Right lobe of liver (tissue), 6 donors: ENCODE measurements at regions not wholly inside any gene's neighbourhood (a gene's known extent, or its start where the extent isn't known, plus 50 kb on each side); places are given as distances from the start of the nearest gene placed in this dataset.

Experiments used
- ATAC-seq, 4 donors: fragments of 200-7000 bp; cut with Tn5 transposase; one replicate each; pipeline ENCODE4 v1.9.1; 2020; ENCODE audit warnings: mild to moderate bottlenecking in 4 of 4, moderate library complexity in 4 of 4
- DNase-seq, 3 donors: peaks; one replicate each; pipeline ENCODE4 v3.0.0-alpha.2; 2020
- H3K27ac ChIP-seq, 3 donors: fragments of 200-600 bp; one replicate each; pipeline ENCODE4 v1.8.0; 2022
- H3K27me3 ChIP-seq, 2 donors: fragments of 200-600 bp; one replicate each; pipeline ENCODE4 v1.8.0; 2022
- H3K36me3 ChIP-seq, 4 donors: fragments of 200-600 bp; sonication (generic) in 1 of 4; one replicate each; pipeline versions ENCODE4 v1.5.1 to v1.8.0; 2017 to 2022; ENCODE audit warnings: control low read depth in 1 of 4
- H3K4me1 ChIP-seq, 4 donors: fragments of 200-600 bp; sonication (generic) in 1 of 4; one replicate each; pipeline versions ENCODE4 v1.5.1 to v1.8.0; 2017 to 2022; ENCODE audit warnings: control low read depth in 1 of 4
- H3K4me3 ChIP-seq, 3 donors: fragments of 200-600 bp; one replicate each; pipeline ENCODE4 v1.8.0; 2022
- H3K9me3 ChIP-seq, 4 donors: fragments of 200-600 bp; sonication (generic) in 1 of 4; one replicate each; pipeline versions ENCODE4 v1.5.1 to v1.8.0; 2017 to 2022; ENCODE audit warnings: control low read depth in 1 of 4
- CTCF ChIP-seq, 4 donors: fragments of 200-600 bp in 3 of 4; fragments of 450-650 bp in 1 of 4; IDR thresholded peaks; one replicate each; pipeline versions ENCODE4 v1.5.1 to v1.8.0; 2016 to 2022; ENCODE audit warnings: antibody characterized with exemption in 4 of 4, mild to moderate bottlenecking in 2 of 4
- POLR2A ChIP-seq: fragments of 450-650 bp; IDR thresholded peaks from one replicate; pipeline ENCODE4 v1.6.1; 2017; ENCODE audit warnings: antibody characterized with exemption, mild to moderate bottlenecking
- WGBS: methylation state at CpG from one replicate; pipeline ENCODE4 v1.1.6; 2018; ENCODE audit warnings: low coverage, low lambda C conversion rate; ENCODE audit not compliant: insufficient coverage; ENCODE audit errors: missing lambda C conversion rate; 5-methylcytosine and 5-hydroxymethylcytosine counted together
- intact Hi-C, 2 donors: fragments of 100-400 bp; cut with DNase I; formaldehyde crosslinking; loops; one replicate each; pipeline versions ENCODE4 v1.11.2 to v1.14.1; 2022
- donor health status: DM: no; HTN: yes; CAD: no.
- donor health status: DM: no; HTN: no; CAD: no.
- donor health status: DM: no; HTN: no; CAD: no.
- donor health status: DM: no; HTN: yes; CAD: no.
- donor health status: DM: no; HTN: yes; CAD: no.

GRCh38 chr6:167651318-167652041, 175.2 kb upstream of the AFDN start:
- WGBS: 76% methylated on average over 10 of the region's 10 CpGs
- no peaks in the 10 kb centered on the region for H3K36me3 ChIP-seq
- peaks cover 0 to 14% (median 8%) of the 10 kb centered on the region in 4 donors for H3K4me1 ChIP-seq
- no peak overlapping the region for H3K4me3 ChIP-seq
- no peak for ATAC-seq
- TF ChIP-seq POLR2A (no peak), CTCF (IDR thresholded peaks at IDR 0.05) (no peak)
- H3K27me3 ChIP-seq: no peaks in the 10 kb centered on the region
- DNase-seq: no peak
- intact Hi-C loops: no loop called here
- no peaks in the 10 kb centered on the region for H3K9me3 ChIP-seq
- no peak overlapping the region for H3K27ac ChIP-seq

- no peak for TF ChIP-seq POLR2A
- TF ChIP-seq CTCF (IDR thresholded peaks at IDR 0.05): no peak
- H3K36me3 ChIP-seq: no peaks in the 10 kb centered on the region
- ATAC-seq (no peak), DNase-seq (no peak)
- H3K27me3 ChIP-seq: no peaks in the 10 kb centered on the region
- H3K4me1 ChIP-seq: peaks cover 0 to 14% (median 8%) of the 10 kb centered on the region in 4 donors
- intact Hi-C loops: no loop called here
- no peaks in the 10 kb centered on the region for H3K9me3 ChIP-seq
- no peak overlapping the region for H3K27ac ChIP-seq
- no peak overlapping the region for H3K4me3 ChIP-seq
- WGBS: 82% methylated on average over 7 of the region's 23 CpGs
Measured at GRCh38 chr6:167652042-167652700, 174.5 kb upstream of the AFDN start.

- ATAC-seq: no peak
- Histone ChIP-seq H3K9me3 (no peaks in the 10 kb centered on the region), H3K27me3 (no peaks in the 10 kb centered on the region), H3K4me3 (no peak overlapping the region), H3K27ac (no peak overlapping the region), H3K4me1 (peaks cover 0 to 14% (median 7%) of the 10 kb centered on the region in 4 donors), H3K36me3 (no peaks in the 10 kb centered on the region)
- DNase-seq: no peak
- intact Hi-C loops: no loop called here
- no peak for TF ChIP-seq POLR2A
- TF ChIP-seq CTCF (IDR thresholded peaks at IDR 0.05): no peak
- 70% methylated on average over 10 of the region's 13 CpGs for whole genome bisulfite sequencing
Measured at GRCh38 chr6:167652701-167653095, 174.0 kb upstream of the AFDN start.

- 93% methylated on average over 18 of the region's 23 CpGs for WGBS
- no peak for TF ChIP-seq POLR2A
- no peak for TF ChIP-seq CTCF (IDR thresholded peaks at IDR 0.05)
- Histone ChIP-seq H3K27ac (no peak overlapping the region), H3K36me3 (no peaks in the 10 kb centered on the region), H3K9me3 (no peaks in the 10 kb centered on the region), H3K4me1 (peaks cover 0 to 6% (median 2%) of the 10 kb centered on the region in 4 donors), H3K27me3 (no peaks in the 10 kb centered on the region), H3K4me3 (no peak overlapping the region)
- DNase-seq (no peak), ATAC-seq (no peak)
- intact Hi-C loops: no loop called here
Measured at GRCh38 chr6:167653561-167653960, 173.2 kb upstream of the AFDN start.
